ENCODE measurements at regions not wholly inside any gene's neighbourhood (a gene's known extent, or its start where the extent isn't known, plus 50 kb on each side); places are given as distances from the start of the nearest gene placed in this dataset.

GRCh38 chr5:143931986-143932385 lies 120.0 kb downstream of the HMHB1 start:
- no peak overlapping the region for H3K27ac ChIP-seq
- no peaks in the 10 kb centered on the region for H3K9me3 ChIP-seq
- TF ChIP-seq CTCF (IDR thresholded peaks at IDR 0.05) (no peak), POLR2A (IDR thresholded peaks at IDR 0.05) (no peak)
- DNase-seq, result no peak
- no peak overlapping the region for H3K4me3 ChIP-seq
- no peaks in the 10 kb centered on the region for H3K27me3 ChIP-seq
- H3K4me1 ChIP-seq, result no peaks in the 10 kb centered on the region
- no peaks in the 10 kb centered on the region for H3K36me3 ChIP-seq (ENCODE audit: low read depth, missing control alignments)
- WGBS, 2 donors, result 88 to 93% methylated on average over 1 of the region's 1 CpG
- intact Hi-C loops (cut with DNase I; ENCODE audit: low total_unique reads), result no loop called here

- Histone ChIP-seq H3K27ac (no peak overlapping the region), H3K4me1 (no peaks in the 10 kb centered on the region), H3K27me3 (no peaks in the 10 kb centered on the region), H3K36me3 (ENCODE audit: low read depth, missing control alignments) (no peaks in the 10 kb centered on the region), H3K9me3 (no peaks in the 10 kb centered on the region), H3K4me3 (no peak overlapping the region)
- no peak for TF ChIP-seq POLR2A (IDR thresholded peaks at IDR 0.05)
- no peak for TF ChIP-seq CTCF (IDR thresholded peaks at IDR 0.05)
- 100% methylated on average over 1 of the region's 1 CpG for WGBS, 2 donors
- DNase-seq, result no peak
- intact Hi-C loops (cut with DNase I; ENCODE audit: low total_unique reads), result no loop called here
Measured at GRCh38 chr5:143932584-143932983, 120.6 kb downstream of the HMHB1 start.

- Histone ChIP-seq H3K9me3 (no peaks in the 10 kb centered on the region), H3K27ac (no peak overlapping the region), H3K4me3 (no peak overlapping the region), H3K36me3 (ENCODE audit: low read depth, missing control alignments) (no peaks in the 10 kb centered on the region), H3K4me1 (no peaks in the 10 kb centered on the region), H3K27me3 (no peaks in the 10 kb centered on the region)
- intact Hi-C loops (cut with DNase I; ENCODE audit: low total_unique reads), result no loop called here
- WGBS, 2 donors, result 75 to 85% methylated on average over 3 of the region's 3 CpGs
- DNase-seq, result no peak
- TF ChIP-seq POLR2A (IDR thresholded peaks at IDR 0.05) (no peak), CTCF (IDR thresholded peaks at IDR 0.05) (no peak)
Measured at GRCh38 chr5:143933451-143933850, 121.5 kb downstream of the HMHB1 start.

GRCh38 chr5:143934821-143935220 lies 122.9 kb downstream of the HMHB1 start:
- 86 to 91% methylated on average over 2 of the region's 2 CpGs for WGBS, 2 donors
- no peaks in the 10 kb centered on the region for H3K27me3 ChIP-seq
- no peaks in the 10 kb centered on the region for H3K4me1 ChIP-seq
- H3K27ac ChIP-seq, result no peak overlapping the region
- no peaks in the 10 kb centered on the region for H3K36me3 ChIP-seq (ENCODE audit: low read depth, missing control alignments)
- intact Hi-C loops (cut with DNase I; ENCODE audit: low total_unique reads), result no loop called here
- no peaks in the 10 kb centered on the region for H3K9me3 ChIP-seq
- H3K4me3 ChIP-seq, result no peak overlapping the region
- TF ChIP-seq CTCF (IDR thresholded peaks at IDR 0.05) (no peak), POLR2A (IDR thresholded peaks at IDR 0.05) (no peak)
- no peak for DNase-seq

GRCh38 chr5:143938230-143938629 lies 126.3 kb downstream of the HMHB1 start:
- TF ChIP-seq POLR2A (IDR thresholded peaks at IDR 0.05), result no peak
- no peak for TF ChIP-seq CTCF (IDR thresholded peaks at IDR 0.05)
- no peaks in the 10 kb centered on the region for H3K4me1 ChIP-seq
- no peak overlapping the region for H3K4me3 ChIP-seq
- no peaks in the 10 kb centered on the region for H3K36me3 ChIP-seq (ENCODE audit: low read depth, missing control alignments)
- no peaks in the 10 kb centered on the region for H3K27me3 ChIP-seq
- H3K9me3 ChIP-seq, result no peaks in the 10 kb centered on the region
- DNase-seq, result no peak
- H3K27ac ChIP-seq, result no peak overlapping the region
- intact Hi-C loops (cut with DNase I; ENCODE audit: low total_unique reads), result no loop called here

All from testis (tissue), 2 donors.